Neural progenitor cell (in vitro differentiated cells): ENCODE measurements at regions not wholly inside any gene's neighbourhood (a gene's known extent, or its start where the extent isn't known, plus 50 kb on each side); places are given as distances from the start of the nearest gene placed in this dataset.
A peak's percentile ranks its signal among the peaks of the same experiment; 100 is the strongest.

Experiments
- DNase-seq: peaks from one replicate; pipeline ENCODE4 v3.0.0-alpha.2; 2016; ENCODE audit warnings: low spot score
- H2AFZ ChIP-seq: fragments of 200-600 bp; sonication (generic); replicated peaks from 2 replicates; pipeline ENCODE4 v1.6.1; 2016; ENCODE audit warnings: antibody characterized with exemption
- H3F3A ChIP-seq: fragments of 200-600 bp; sonication (generic); 2 replicates; pipeline ENCODE4 v1.6.1; 2016; ENCODE audit warnings: antibody characterized with exemption, low read depth
- H3K27ac ChIP-seq: fragments of 200-600 bp; sonication (generic); 2 replicates; pipeline ENCODE4 v1.5.1; 2016; ENCODE audit warnings: mild to moderate bottlenecking
- H3K27me3 ChIP-seq: fragments of 200-600 bp; sonication (generic); 2 replicates; pipeline ENCODE4 v1.6.1; 2016; ENCODE audit warnings: mild to moderate bottlenecking, moderate library complexity
- H3K36me3 ChIP-seq: fragments of 200-600 bp; sonication (generic); 2 replicates; pipeline ENCODE4 v1.5.1; 2016
- H3K4me1 ChIP-seq: fragments of 200-600 bp; sonication (generic); 2 replicates; pipeline ENCODE4 v1.6.1; 2016; ENCODE audit warnings: mixed run types
- H3K4me2 ChIP-seq: fragments of 200-600 bp; sonication (generic); 2 replicates; pipeline ENCODE4 v1.6.1; 2016
- H3K4me3 ChIP-seq: fragments of 200-600 bp; sonication (generic); 2 replicates; pipeline ENCODE4 v1.5.1; 2016
- H3K79me2 ChIP-seq: fragments of 200-600 bp; sonication (generic); 2 replicates; pipeline ENCODE4 v1.6.1; 2016; ENCODE audit warnings: low read depth
- H3K9ac ChIP-seq: fragments of 200-600 bp; sonication (generic); 2 replicates; pipeline ENCODE4 v1.6.1; 2016
- H3K9me3 ChIP-seq: fragments of 200-600 bp; sonication (generic); 2 replicates; pipeline ENCODE4 v1.5.1; 2016; ENCODE audit warnings: low read depth
- H4K20me1 ChIP-seq: fragments of 200-600 bp; sonication (generic); 2 replicates; pipeline ENCODE4 v1.6.1; 2016; ENCODE audit warnings: low read depth
- H3K27ac Mint-ChIP-seq: 3 replicates; pipeline ENCODE4 v1.8.0; 2021; ENCODE audit warnings: mixed read lengths
- H3K27me3 Mint-ChIP-seq: 2 replicates; pipeline ENCODE4 v1.8.0; 2022; ENCODE audit warnings: low read depth, mild to moderate bottlenecking, inconsistent platforms, moderate library complexity, mixed read lengths; ENCODE audit not compliant: insufficient read depth
- H3K36me3 Mint-ChIP-seq: 3 replicates; pipeline ENCODE4 v1.8.0; 2021; ENCODE audit warnings: mixed read lengths
- H3K4me1 Mint-ChIP-seq: 3 replicates; pipeline ENCODE4 v1.8.0; 2021; ENCODE audit warnings: mixed read lengths
- H3K4me3 Mint-ChIP-seq: 3 replicates; pipeline ENCODE4 v1.8.0; 2021; ENCODE audit warnings: mild to moderate bottlenecking, moderate library complexity, mixed read lengths
- H3K9me3 Mint-ChIP-seq: 3 replicates; pipeline ENCODE4 v1.8.0; 2020; ENCODE audit warnings: mixed read lengths
- CTCF ChIP-seq: fragments of 200-600 bp; sonication (generic); IDR thresholded peaks from 2 replicates; pipeline ENCODE4 v1.5.1; 2017; ENCODE audit warnings: antibody characterized with exemption, mild to moderate bottlenecking
- EZH2 ChIP-seq: fragments of 200-600 bp; sonication (generic); IDR thresholded peaks from 2 replicates; pipeline ENCODE4 v1.6.1; 2017; ENCODE audit warnings: antibody characterized with exemption, mild to moderate bottlenecking, moderate library complexity
- EZH2phosphoT487 ChIP-seq: fragments of 200-600 bp; sonication (generic); IDR thresholded peaks from 2 replicates; pipeline ENCODE4 v1.6.1; 2017; ENCODE audit warnings: antibody characterized with exemption

GRCh38 chrX:5155301-5155700, 1073.4 kb downstream of the NLGN4X start:
- Mint-ChIP-seq H3K27ac (peak overlapping the region; percentile 2), H3K4me1 (peaks cover 17% of the 10 kb centered on the region), H3K36me3 (peaks cover 3% of the 10 kb centered on the region), H3K9me3 (peaks cover 9% of the 10 kb centered on the region), H3K4me3 (no peak overlapping the region), H3K27me3 (peaks cover 3% of the 10 kb centered on the region)
- H3K9ac ChIP-seq: no peak overlapping the region
- H2AFZ ChIP-seq: no peak overlapping the region
- H3F3A ChIP-seq: no peaks in the 10 kb centered on the region
- H3K36me3 ChIP-seq: no peaks in the 10 kb centered on the region
- H4K20me1 ChIP-seq: no peaks in the 10 kb centered on the region
- TF ChIP-seq EZH2phosphoT487 (no peak), CTCF (no peak)
- H3K4me3 ChIP-seq: no peak overlapping the region
- no peaks in the 10 kb centered on the region for H3K9me3 ChIP-seq
- no peaks in the 10 kb centered on the region for H3K79me2 ChIP-seq
- peaks cover 10% of the 10 kb centered on the region for H3K4me1 ChIP-seq
- no peaks in the 10 kb centered on the region for H3K27me3 ChIP-seq
- no peak overlapping the region for H3K4me2 ChIP-seq
- H3K27ac ChIP-seq: no peak overlapping the region
- peak; percentile 7 for DNase-seq

- no peaks in the 10 kb centered on the region for H3K4me1 ChIP-seq
- no peak overlapping the region for H3K27ac Mint-ChIP-seq
- TF ChIP-seq CTCF: no peak
- no peak for TF ChIP-seq EZH2phosphoT487
- no peak for TF ChIP-seq EZH2
- H3K36me3 ChIP-seq: no peaks in the 10 kb centered on the region
- no peaks in the 10 kb centered on the region for H3K79me2 ChIP-seq
- H3K4me1 Mint-ChIP-seq: peaks cover 7% of the 10 kb centered on the region
- H3K4me3 Mint-ChIP-seq: no peak overlapping the region
- no peak overlapping the region for H2AFZ ChIP-seq
- DNase-seq: no peak
- H3K9me3 ChIP-seq: no peaks in the 10 kb centered on the region
- H4K20me1 ChIP-seq: no peaks in the 10 kb centered on the region
- H3K9me3 Mint-ChIP-seq: peaks cover 11% of the 10 kb centered on the region
- H3K4me2 ChIP-seq: no peak overlapping the region
- H3K4me3 ChIP-seq: no peak overlapping the region
- no peaks in the 10 kb centered on the region for H3K27me3 ChIP-seq
- H3K27me3 Mint-ChIP-seq: peaks cover 3% of the 10 kb centered on the region
- H3K36me3 Mint-ChIP-seq: no peaks in the 10 kb centered on the region
- H3K27ac ChIP-seq: no peak overlapping the region
- H3K9ac ChIP-seq: no peak overlapping the region
- no peaks in the 10 kb centered on the region for H3F3A ChIP-seq
Observed at GRCh38 chrX:5145957-5146356, 1082.7 kb downstream of the NLGN4X start.

- TF ChIP-seq CTCF (no peak), EZH2phosphoT487 (no peak), EZH2 (no peak)
- Mint-ChIP-seq H3K4me1 (peaks cover 7% of the 10 kb centered on the region), H3K27ac (no peak overlapping the region), H3K27me3 (no peaks in the 10 kb centered on the region), H3K4me3 (no peak overlapping the region), H3K9me3 (no peaks in the 10 kb centered on the region), H3K36me3 (no peaks in the 10 kb centered on the region)
- no peak overlapping the region for H2AFZ ChIP-seq
- no peaks in the 10 kb centered on the region for H3K4me1 ChIP-seq
- no peaks in the 10 kb centered on the region for H4K20me1 ChIP-seq
- H3K27me3 ChIP-seq: no peaks in the 10 kb centered on the region
- H3K9me3 ChIP-seq: no peaks in the 10 kb centered on the region
- H3K4me3 ChIP-seq: no peak overlapping the region
- no peak for DNase-seq
- no peak overlapping the region for H3K4me2 ChIP-seq
- no peaks in the 10 kb centered on the region for H3K36me3 ChIP-seq
- H3K9ac ChIP-seq: no peak overlapping the region
- no peak overlapping the region for H3K27ac ChIP-seq
- H3F3A ChIP-seq: no peaks in the 10 kb centered on the region
- H3K79me2 ChIP-seq: no peaks in the 10 kb centered on the region
Observed at GRCh38 chrX:5142644-5143043, 1086.0 kb downstream of the NLGN4X start.
